WTC11 (cell line): ENCODE measurements at regions not wholly inside any gene's neighbourhood (a gene's known extent, or its start where the extent isn't known, plus 50 kb on each side); places are given as distances from the start of the nearest gene placed in this dataset.

Experiments used
- ATAC-seq: fragments of 200-7000 bp; cut with Tn5 transposase; 2 replicates; pipeline ENCODE4 v1.10.0; 2021; ENCODE audit warnings: mild to moderate bottlenecking, moderate library complexity
- CTCF ChIA-PET: fragments of 300-600 bp; sonication (Branson Sonifier 250); formaldehyde crosslinking; loops from one replicate; lab custom pipeline; 2021; ENCODE audit warnings: antibody characterized with exemption; lab: Charles Lee
- POLR2A ChIA-PET: fragments of 350-600 bp; sonication (Branson Sonifier 250); formaldehyde crosslinking; loops from one replicate; lab custom pipeline; 2021; ENCODE audit warnings: antibody characterized with exemption; lab: Charles Lee
- DNase-seq: peaks from one replicate; pipeline ENCODE4 v3.0.0; 2021; ENCODE audit warnings: low spot score
- H3K27ac Mint-ChIP-seq: 2 replicates; pipeline ENCODE4 v1.8.0; 2021; ENCODE audit warnings: mixed read lengths
- H3K27me3 Mint-ChIP-seq: 2 replicates; pipeline ENCODE4 v1.8.0; 2021; ENCODE audit warnings: low read depth, mild to moderate bottlenecking, moderate library complexity, mixed read lengths
- H3K36me3 Mint-ChIP-seq: 2 replicates; pipeline ENCODE4 v1.8.0; 2021; ENCODE audit warnings: mixed read lengths
- H3K4me1 Mint-ChIP-seq: 2 replicates; pipeline ENCODE4 v1.8.0; 2022; ENCODE audit warnings: mixed read lengths
- H3K4me3 Mint-ChIP-seq: 2 replicates; pipeline ENCODE4 v1.8.0; 2021; ENCODE audit warnings: mild to moderate bottlenecking, moderate library complexity, mixed read lengths
- H3K9me3 Mint-ChIP-seq: 2 replicates; pipeline ENCODE4 v1.8.0; 2021; ENCODE audit warnings: mixed read lengths
- ATF2 ChIP-seq: sonication (generic); formaldehyde crosslinking; IDR thresholded peaks from 2 replicates; pipeline ENCODE4 v1.8.1; 2022; ENCODE audit warnings: low read depth, missing genetic modification reagents, borderline replicate concordance
- ATF3 ChIP-seq: sonication (generic); formaldehyde crosslinking; conservative IDR thresholded peaks from 2 replicates; pipeline ENCODE4 v1.8.1; 2022; ENCODE audit warnings: mild to moderate bottlenecking, missing genetic modification reagents
- EMX1 ChIP-seq: fragments of 250-450 bp; sonication (Bioruptor Pico); IDR thresholded peaks from 2 replicates; pipeline ENCODE4 v1.8.0; 2021; ENCODE audit warnings: mild to moderate bottlenecking
- FOXJ3 ChIP-seq: sonication (generic); formaldehyde crosslinking; IDR thresholded peaks from 2 replicates; pipeline ENCODE4 v1.9.0; 2021; ENCODE audit warnings: missing genetic modification reagents, mild to moderate bottlenecking, borderline replicate concordance
- FOXP1 ChIP-seq: sonication (generic); formaldehyde crosslinking; IDR thresholded peaks from 2 replicates; pipeline ENCODE4 v1.8.0; 2022; ENCODE audit warnings: missing genetic modification reagents, mild to moderate bottlenecking, moderate library complexity, borderline replicate concordance
- GTF2I ChIP-seq: fragments of 250-450 bp; sonication (Bioruptor Pico); conservative IDR thresholded peaks from 2 replicates; pipeline ENCODE4 v1.4.0; 2021; ENCODE audit warnings: mild to moderate bottlenecking
- JAZF1 ChIP-seq: fragments of 250-450 bp; sonication (Bioruptor Pico); IDR thresholded peaks from 2 replicates; pipeline ENCODE4 v1.9.0; 2021; ENCODE audit warnings: moderate library complexity, mild to moderate bottlenecking, inconsistent platforms
- MLX ChIP-seq: sonication (generic); formaldehyde crosslinking; IDR thresholded peaks from 2 replicates; pipeline ENCODE4 v1.8.1; 2023; ENCODE audit warnings: mild to moderate bottlenecking, missing genetic modification reagents, moderate library complexity
- MXD4 ChIP-seq: fragments of 250-450 bp; sonication (Bioruptor Pico); IDR thresholded peaks from 2 replicates; pipeline ENCODE4 v1.8.0; 2021; ENCODE audit warnings: mild to moderate bottlenecking, moderate library complexity, borderline replicate concordance
- MYBL2 ChIP-seq: sonication (generic); formaldehyde crosslinking; IDR thresholded peaks from 2 replicates; pipeline ENCODE4 v1.8.1; 2023; ENCODE audit warnings: mild to moderate bottlenecking, moderate library complexity, missing genetic modification reagents
- NFE2L1 ChIP-seq: sonication (generic); formaldehyde crosslinking; IDR thresholded peaks from 2 replicates; pipeline ENCODE4 v1.8.1; 2023; ENCODE audit warnings: missing genetic modification reagents
- NR3C1 ChIP-seq: sonication (generic); formaldehyde crosslinking; conservative IDR thresholded peaks from 2 replicates; pipeline ENCODE4 v1.8.1; 2023; ENCODE audit warnings: low read depth, mild to moderate bottlenecking, missing genetic modification reagents
- PRRX2 ChIP-seq: fragments of 250-450 bp; sonication (Bioruptor Pico); IDR thresholded peaks from 2 replicates; pipeline ENCODE4 v1.8.0; 2021; ENCODE audit warnings: mild to moderate bottlenecking
- SMAD3 ChIP-seq: sonication (generic); formaldehyde crosslinking; IDR thresholded peaks from 2 replicates; pipeline ENCODE4 v1.8.0; 2022; ENCODE audit warnings: missing genetic modification reagents, mild to moderate bottlenecking, borderline replicate concordance
- SMAD4 ChIP-seq: sonication (generic); formaldehyde crosslinking; IDR thresholded peaks from 2 replicates; pipeline ENCODE4 v1.8.0; 2022; ENCODE audit warnings: mild to moderate bottlenecking, missing genetic modification reagents
- SP1 ChIP-seq: sonication (generic); formaldehyde crosslinking; conservative IDR thresholded peaks from 2 replicates; pipeline ENCODE4 v1.8.1; 2022; ENCODE audit warnings: missing genetic modification reagents
- TCF7 ChIP-seq: sonication (generic); formaldehyde crosslinking; IDR thresholded peaks from 2 replicates; pipeline ENCODE4 v1.8.0; 2022; ENCODE audit warnings: mild to moderate bottlenecking, low read depth, missing genetic modification reagents, moderate library complexity
- ZNF219 ChIP-seq: sonication (generic); formaldehyde crosslinking; IDR thresholded peaks from 2 replicates; pipeline ENCODE4 v1.8.0; 2023; ENCODE audit warnings: missing genetic modification reagents, mild to moderate bottlenecking, borderline replicate concordance
- ZNF317 ChIP-seq: sonication (generic); formaldehyde crosslinking; IDR thresholded peaks from 2 replicates; pipeline ENCODE4 v1.8.1; 2023; ENCODE audit warnings: low read depth, mild to moderate bottlenecking, moderate library complexity, missing genetic modification reagents, borderline replicate concordance
- ZSCAN18 ChIP-seq: fragments of 250-450 bp; sonication (Bioruptor Pico); IDR thresholded peaks from 2 replicates; pipeline ENCODE4 v2.1.2; 2022; ENCODE audit warnings: mild to moderate bottlenecking, moderate library complexity
- TF ChIP-seq, protein P1 (sequence below): fragments of 250-450 bp; sonication (Bioruptor Pico); conservative IDR thresholded peaks from 2 replicates; pipeline ENCODE4 v1.9.0; 2021; ENCODE audit warnings: mild to moderate bottlenecking
- TF ChIP-seq, protein P2 (sequence below): fragments of 250-450 bp; sonication (Bioruptor Pico); IDR thresholded peaks from 2 replicates; pipeline ENCODE4 v1.9.0; 2021; ENCODE audit warnings: moderate library complexity, mild to moderate bottlenecking, inconsistent platforms, borderline replicate concordance
- TF ChIP-seq, protein P3 (sequence below): fragments of 250-450 bp; sonication (Bioruptor Pico); IDR thresholded peaks from 2 replicates; pipeline ENCODE4 v1.9.0; 2021; ENCODE audit warnings: mild to moderate bottlenecking

DNA sequence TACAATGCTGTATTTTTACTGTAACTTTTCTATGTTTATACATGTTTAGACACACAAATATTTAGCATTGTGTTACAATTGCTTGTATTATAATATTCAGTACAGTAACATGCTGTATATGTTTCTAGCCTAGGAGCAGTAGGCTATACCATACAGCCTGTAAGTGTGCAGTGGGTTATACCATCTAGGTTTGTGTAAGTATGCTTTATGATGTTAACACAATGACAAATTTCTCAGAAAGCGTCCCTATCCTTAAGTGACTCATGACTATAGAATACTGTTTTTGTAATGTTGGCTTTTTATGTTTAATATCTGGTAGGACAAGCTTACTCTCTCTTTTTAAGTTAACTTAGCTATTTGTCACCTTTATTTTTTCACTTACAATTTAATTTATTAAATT is 127.5 kb upstream of the THRB start:
- POLR2A ChIA-PET: no interaction called here
- ATAC-seq: no peak

DNA sequence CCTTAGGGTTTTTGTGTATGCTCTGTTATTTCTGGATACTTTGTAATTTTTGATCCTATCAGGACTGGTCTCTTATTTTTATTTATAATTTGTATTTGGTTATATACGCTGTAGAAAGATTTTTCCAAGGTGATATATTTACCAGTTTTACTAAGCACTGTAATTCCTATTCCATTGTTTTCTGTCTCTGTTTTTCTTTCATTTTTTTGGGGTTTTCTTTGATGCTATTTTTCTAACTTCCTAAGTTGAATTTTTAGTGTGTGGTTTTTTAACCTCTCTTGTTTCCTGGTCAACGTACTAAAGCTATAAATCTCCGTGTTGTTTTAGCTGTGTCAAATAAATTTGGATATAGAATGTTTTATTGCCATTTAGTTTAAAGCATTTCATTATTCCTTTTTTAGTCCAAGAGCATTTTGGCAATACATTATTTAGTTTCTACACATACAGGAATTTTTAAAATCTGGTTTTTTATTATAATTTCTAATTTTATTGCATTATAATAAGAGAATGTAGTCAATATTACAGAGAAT is 128.1 kb upstream of the THRB start:
- POLR2A ChIA-PET: no interaction called here
- Mint-ChIP-seq H3K4me1 (peaks cover 33% of the 10 kb centered on the region), H3K4me3 (no peak overlapping the region), H3K9me3 (peaks cover 18% of the 10 kb centered on the region)
- no peak for DNase-seq
- TF ChIP-seq SP1 (no peak), NR3C1 (no peak), ATF2 (no peak), TCF7 (CRISPR knock-in tag) (no peak), PRRX2 (CRISPR knock-in tag) (no peak), SMAD4 (CRISPR knock-in tag) (no peak), MXD4 (CRISPR knock-in tag) (no peak), ATF3 (CRISPR knock-in tag) (no peak), NFE2L1 (no peak)
- TF ChIP-seq, all 79 proteins: peak for 0
- Mint-ChIP-seq H3K27ac (peak overlapping the region; percentile 71; the same call in 1 of the 2 replicates), H3K27me3 (no peaks in the 10 kb centered on the region), H3K36me3 (peaks cover 15% of the 10 kb centered on the region)
- no peak for ATAC-seq
- CTCF ChIA-PET: no interaction called here

More for the DNA sequence above, 127.5 kb upstream of the THRB start:
- Mint-ChIP-seq H3K27ac (no peak overlapping the region), H3K36me3 (peaks cover 15% of the 10 kb centered on the region), H3K4me1 (peaks cover 33% of the 10 kb centered on the region), H3K27me3 (no peaks in the 10 kb centered on the region), H3K4me3 (no peak overlapping the region), H3K9me3 (peaks cover 15% of the 10 kb centered on the region)
- DNase-seq: no peak
- TF ChIP-seq, protein P1, sequence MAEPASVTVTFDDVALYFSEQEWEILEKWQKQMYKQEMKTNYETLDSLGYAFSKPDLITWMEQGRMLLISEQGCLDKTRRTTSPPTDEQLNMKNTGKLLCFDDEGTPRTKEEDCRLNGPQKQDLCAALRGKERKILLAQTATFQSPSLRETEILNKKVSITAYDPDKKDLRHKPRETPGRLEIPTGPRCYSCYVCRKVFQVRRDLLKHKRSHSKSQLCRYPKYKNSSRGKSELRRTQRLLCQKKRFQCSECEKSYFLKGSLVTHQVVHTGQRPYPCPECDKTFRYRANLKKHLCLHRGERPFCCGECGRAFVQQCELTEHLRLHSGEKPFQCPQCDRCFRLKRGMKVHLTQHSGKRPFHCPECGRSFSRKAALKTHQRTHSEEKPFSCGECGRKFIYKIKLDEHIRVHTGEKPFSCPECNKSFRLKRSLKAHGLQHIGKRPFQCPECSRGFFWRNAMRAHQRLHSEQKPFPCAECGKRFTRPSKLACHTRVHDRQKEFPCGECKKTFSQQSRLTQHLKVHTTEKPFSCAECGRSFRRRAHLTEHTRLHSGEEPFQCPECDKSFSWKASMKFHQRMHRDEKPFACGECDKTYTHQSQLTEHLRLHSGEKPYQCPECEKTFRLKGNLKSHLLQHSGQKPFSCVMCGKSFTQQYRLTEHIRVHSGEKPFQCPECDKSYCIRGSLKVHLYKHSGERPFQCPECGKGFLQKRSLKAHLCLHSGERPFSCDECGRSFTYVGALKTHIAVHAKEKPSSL (CRISPR knock-in tag): no peak
- TF ChIP-seq SMAD3 (CRISPR knock-in tag) (no peak), ZNF317 (CRISPR knock-in tag) (no peak), FOXP1 (CRISPR knock-in tag) (no peak), MLX (CRISPR knock-in tag) (no peak), FOXJ3 (no peak), ZSCAN18 (CRISPR knock-in tag) (no peak), EMX1 (CRISPR knock-in tag) (no peak), JAZF1 (CRISPR knock-in tag) (no peak), ZNF219 (CRISPR knock-in tag) (no peak), MYBL2 (CRISPR knock-in tag) (no peak), GTF2I (CRISPR knock-in tag) (no peak)
- TF ChIP-seq, protein P2, sequence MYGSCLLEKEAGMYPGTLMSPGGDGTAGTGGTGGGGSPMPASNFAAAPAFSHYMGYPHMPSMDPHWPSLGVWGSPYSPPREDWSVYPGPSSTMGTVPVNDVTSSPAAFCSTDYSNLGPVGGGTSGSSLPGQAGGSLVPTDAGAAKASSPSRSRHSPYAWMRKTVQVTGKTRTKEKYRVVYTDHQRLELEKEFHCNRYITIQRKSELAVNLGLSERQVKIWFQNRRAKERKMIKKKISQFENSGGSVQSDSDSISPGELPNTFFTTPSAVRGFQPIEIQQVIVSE (CRISPR knock-in tag): no peak
- TF ChIP-seq, protein P3, sequence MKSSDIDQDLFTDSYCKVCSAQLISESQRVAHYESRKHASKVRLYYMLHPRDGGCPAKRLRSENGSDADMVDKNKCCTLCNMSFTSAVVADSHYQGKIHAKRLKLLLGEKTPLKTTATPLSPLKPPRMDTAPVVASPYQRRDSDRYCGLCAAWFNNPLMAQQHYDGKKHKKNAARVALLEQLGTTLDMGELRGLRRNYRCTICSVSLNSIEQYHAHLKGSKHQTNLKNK: no peak
- CTCF ChIA-PET: interaction anchor here (1.2 kb wide), 1 partner anchor 58 kb away, joined by 3 read pairs; no protein-coding TSS in a partner anchor
